ENCODE measurements at regions not wholly inside any gene's neighbourhood (a gene's known extent, or its start where the extent isn't known, plus 50 kb on each side); places are given as distances from the start of the nearest gene placed in this dataset.
"Not testable (repeated sequence)": the region's sequence is repeated elsewhere in the genome, so short reads cannot be mapped to it uniquely, and the experiment has no call there.

DNA sequence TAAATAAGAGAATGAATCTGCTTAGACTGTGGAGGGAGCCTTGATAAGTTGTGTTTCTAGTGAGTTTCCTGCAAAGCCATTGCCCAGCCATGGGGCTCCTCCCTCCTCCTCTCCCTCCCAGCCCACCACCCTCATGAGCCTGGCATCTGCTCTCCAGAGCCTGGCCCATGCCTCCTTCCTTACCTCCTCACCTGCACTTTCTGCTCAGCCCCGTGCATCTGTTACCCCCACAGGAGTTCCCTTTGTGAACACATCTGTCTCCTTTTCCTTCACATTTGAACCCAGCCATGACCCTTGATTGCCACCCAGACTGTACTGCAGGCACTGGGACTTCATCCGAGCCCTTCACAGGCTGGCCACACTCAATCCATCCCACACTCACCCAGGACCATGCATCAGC is 395.6 kb downstream of the IRX2 start:
- no peaks in the 10 kb centered on the region for H3K9me3 ChIP-seq (ENCODE audit: insufficient read depth, low read length)
- no peak overlapping the region for H3K9ac ChIP-seq (ENCODE audit: low read length)
- H3K4me2 ChIP-seq (ENCODE audit: low read length), result no peak overlapping the region
- no peaks in the 10 kb centered on the region for H3K4me1 ChIP-seq (ENCODE audit: low read length)
- no peaks in the 10 kb centered on the region for H3K36me3 ChIP-seq (replicated peaks; ENCODE audit: low read depth, low read length)
- no peaks in the 10 kb centered on the region for H3K27me3 ChIP-seq (ENCODE audit: low read depth, low read length)
- TF ChIP-seq CTCF (IDR thresholded peaks at IDR 0.05; ENCODE audit: low read depth, low read length), result no peak
- TF ChIP-seq EZH2phosphoT487 (IDR thresholded peaks at IDR 0.05; ENCODE audit: low read depth), result no peak
- no peak overlapping the region for H2AFZ ChIP-seq (ENCODE audit: low read depth, low read length)
- H3K27ac ChIP-seq (ENCODE audit: low read length), result no peak overlapping the region
- no peak overlapping the region for H3K4me3 ChIP-seq (ENCODE audit: low read length)
- no peaks in the 10 kb centered on the region for H3K79me2 ChIP-seq (ENCODE audit: low read length)
- no peaks in the 10 kb centered on the region for H4K20me1 ChIP-seq (ENCODE audit: insufficient read depth, low read length)

DNA sequence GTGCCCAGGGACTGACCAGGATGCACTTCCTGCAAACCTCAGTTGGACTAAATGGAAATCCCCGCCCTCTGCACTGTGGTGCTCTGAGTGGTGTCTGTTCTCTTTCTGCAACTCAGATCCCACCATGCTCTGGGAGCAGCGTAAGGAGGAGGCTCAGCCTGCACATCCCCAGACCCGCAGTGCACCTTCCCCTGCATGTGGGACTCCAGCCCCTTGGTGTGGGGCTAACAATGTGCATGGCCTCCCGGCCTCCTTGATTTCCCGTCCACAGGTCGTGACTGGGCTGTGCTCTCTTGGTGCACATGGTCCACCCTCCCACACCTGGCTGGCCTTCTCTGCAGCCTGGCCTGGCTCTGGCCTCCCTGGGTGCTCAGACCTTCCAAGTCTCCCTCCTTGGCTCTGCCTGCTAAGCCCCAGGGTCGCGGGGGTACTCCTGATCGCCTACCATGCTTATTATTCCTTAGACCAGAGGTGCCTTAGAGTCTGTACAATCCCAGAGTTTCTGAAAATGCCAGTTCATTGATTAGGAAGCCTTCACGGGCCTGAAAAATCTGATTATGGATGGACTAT is 397.5 kb downstream of the IRX2 start:
- TF ChIP-seq CTCF (IDR thresholded peaks at IDR 0.05; ENCODE audit: low read depth, low read length), result no peak
- no peak for TF ChIP-seq EZH2phosphoT487 (IDR thresholded peaks at IDR 0.05; ENCODE audit: low read depth)
- H3K27me3 ChIP-seq (ENCODE audit: low read depth, low read length), result no peaks in the 10 kb centered on the region

GRCh38 chr5:2353211-2353610 is 398.3 kb downstream of the IRX2 start:
- Histone ChIP-seq H3K9me3 (ENCODE audit: insufficient read depth, low read length) (no peaks in the 10 kb centered on the region), H3K9ac (ENCODE audit: low read length) (no peak overlapping the region), H3K4me2 (ENCODE audit: low read length) (no peak overlapping the region), H3K36me3 (replicated peaks; ENCODE audit: low read depth, low read length) (no peaks in the 10 kb centered on the region), H3K4me1 (ENCODE audit: low read length) (no peaks in the 10 kb centered on the region), H3K27ac (ENCODE audit: low read length) (no peak overlapping the region), H2AFZ (ENCODE audit: low read depth, low read length) (no peak overlapping the region), H4K20me1 (ENCODE audit: insufficient read depth, low read length) (no peaks in the 10 kb centered on the region), H3K27me3 (ENCODE audit: low read depth, low read length) (no peaks in the 10 kb centered on the region), H3K4me3 (ENCODE audit: low read length) (no peak overlapping the region), H3K79me2 (ENCODE audit: low read length) (no peaks in the 10 kb centered on the region)
- no peak for TF ChIP-seq CTCF (IDR thresholded peaks at IDR 0.05; ENCODE audit: low read depth, low read length)
- no peak for TF ChIP-seq EZH2phosphoT487 (IDR thresholded peaks at IDR 0.05; ENCODE audit: low read depth)

More for the DNA sequence above, 397.5 kb downstream of the IRX2 start:
- H3K4me3 ChIP-seq (ENCODE audit: low read length), result no peak overlapping the region
- H4K20me1 ChIP-seq (ENCODE audit: insufficient read depth, low read length), result no peaks in the 10 kb centered on the region
- H2AFZ ChIP-seq (ENCODE audit: low read depth, low read length), result no peak overlapping the region
- no peak overlapping the region for H3K27ac ChIP-seq (ENCODE audit: low read length)
- H3K9me3 ChIP-seq (ENCODE audit: insufficient read depth, low read length), result no peaks in the 10 kb centered on the region
- no peaks in the 10 kb centered on the region for H3K4me1 ChIP-seq (ENCODE audit: low read length)
- H3K4me2 ChIP-seq (ENCODE audit: low read length), result no peak overlapping the region
- no peaks in the 10 kb centered on the region for H3K79me2 ChIP-seq (ENCODE audit: low read length)
- H3K36me3 ChIP-seq (replicated peaks; ENCODE audit: low read depth, low read length), result no peaks in the 10 kb centered on the region
- no peak overlapping the region for H3K9ac ChIP-seq (ENCODE audit: low read length)

- no peak overlapping the region for H2AFZ ChIP-seq (ENCODE audit: low read depth, low read length)
- H3K79me2 ChIP-seq (ENCODE audit: low read length), result no peaks in the 10 kb centered on the region
- no peaks in the 10 kb centered on the region for H3K27me3 ChIP-seq (ENCODE audit: low read depth, low read length)
- H3K4me2 ChIP-seq (ENCODE audit: low read length), result no peak overlapping the region
- no peaks in the 10 kb centered on the region for H3K9me3 ChIP-seq (ENCODE audit: insufficient read depth, low read length)
- H3K36me3 ChIP-seq (replicated peaks; ENCODE audit: low read depth, low read length), result no peaks in the 10 kb centered on the region
- TF ChIP-seq EZH2phosphoT487 (IDR thresholded peaks at IDR 0.05; ENCODE audit: low read depth), result no peak
- TF ChIP-seq CTCF (IDR thresholded peaks at IDR 0.05; ENCODE audit: low read depth, low read length), result no peak
- no peak overlapping the region for H3K9ac ChIP-seq (ENCODE audit: low read length)
- H3K4me3 ChIP-seq (ENCODE audit: low read length), result no peak overlapping the region
- no peaks in the 10 kb centered on the region for H3K4me1 ChIP-seq (ENCODE audit: low read length)
- no peaks in the 10 kb centered on the region for H4K20me1 ChIP-seq (ENCODE audit: insufficient read depth, low read length)
- H3K27ac ChIP-seq (ENCODE audit: low read length), result no peak overlapping the region
These were observed 399.2 kb downstream of the IRX2 start for GRCh38 chr5:2352101-2352861.

GRCh38 chr5:2349768-2350167 is 401.7 kb downstream of the IRX2 start:
- not testable (repeated sequence) for H3K4me1 ChIP-seq (ENCODE audit: low read length); H2AFZ ChIP-seq (ENCODE audit: low read depth, low read length); H3K9ac ChIP-seq (ENCODE audit: low read length); H3K4me3 ChIP-seq (ENCODE audit: low read length); H3K79me2 ChIP-seq (ENCODE audit: low read length); H3K27ac ChIP-seq (ENCODE audit: low read length); H4K20me1 ChIP-seq (ENCODE audit: insufficient read depth, low read length); H3K27me3 ChIP-seq (ENCODE audit: low read depth, low read length); H3K9me3 ChIP-seq (ENCODE audit: insufficient read depth, low read length); H3K36me3 ChIP-seq (replicated peaks; ENCODE audit: low read depth, low read length); H3K4me2 ChIP-seq (ENCODE audit: low read length)

Data from OCI-LY3 (cell line).